ENCODE measurements at regions not wholly inside any gene's neighbourhood (a gene's known extent, or its start where the extent isn't known, plus 50 kb on each side); places are given as distances from the start of the nearest gene placed in this dataset.
"Not testable (repeated sequence)": the region's sequence is repeated elsewhere in the genome, so short reads cannot be mapped to it uniquely, and the experiment has no call there.

DNA sequence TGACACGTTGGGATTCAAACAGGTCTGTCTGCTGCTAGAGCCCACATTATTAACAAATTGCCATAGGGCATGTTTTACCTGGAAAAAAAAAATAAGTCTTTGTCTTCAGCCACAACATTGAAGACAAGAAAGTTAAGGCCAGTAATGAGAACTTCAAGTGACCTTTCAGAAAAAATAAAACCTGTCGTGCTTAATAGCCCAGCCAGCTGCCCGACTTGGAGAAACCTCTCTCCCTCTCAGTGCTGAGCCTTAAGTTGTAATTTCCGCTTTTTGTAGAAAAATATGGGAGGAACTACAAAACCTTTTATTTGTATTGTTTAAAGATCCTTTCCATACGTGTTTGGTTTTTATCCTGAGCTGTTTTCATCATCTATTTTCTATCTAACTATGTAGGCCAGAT lies 454.3 kb upstream of the SLITRK6 start:
- DNase-seq, result not testable (repeated sequence)

DNA sequence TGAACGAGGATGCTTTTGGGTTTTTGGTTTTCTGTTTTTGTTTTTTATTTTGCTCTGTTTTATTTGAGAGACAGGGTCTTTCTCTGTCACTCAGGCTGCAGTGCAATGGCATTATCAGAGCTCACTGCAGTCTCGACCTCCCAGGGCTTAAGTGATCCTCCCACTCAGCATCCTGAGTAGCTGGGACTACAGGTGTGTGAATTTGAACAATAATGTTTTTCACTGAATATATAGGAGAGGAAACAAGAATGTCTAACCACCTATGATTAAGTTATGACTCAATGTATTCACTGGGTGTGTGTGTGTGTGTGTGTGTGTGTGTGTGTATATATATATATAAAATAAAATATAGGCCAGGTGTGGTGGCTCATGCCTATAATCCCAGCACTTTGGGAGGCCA lies 456.6 kb upstream of the SLITRK6 start:
- DNase-seq, result not testable (repeated sequence)

DNA sequence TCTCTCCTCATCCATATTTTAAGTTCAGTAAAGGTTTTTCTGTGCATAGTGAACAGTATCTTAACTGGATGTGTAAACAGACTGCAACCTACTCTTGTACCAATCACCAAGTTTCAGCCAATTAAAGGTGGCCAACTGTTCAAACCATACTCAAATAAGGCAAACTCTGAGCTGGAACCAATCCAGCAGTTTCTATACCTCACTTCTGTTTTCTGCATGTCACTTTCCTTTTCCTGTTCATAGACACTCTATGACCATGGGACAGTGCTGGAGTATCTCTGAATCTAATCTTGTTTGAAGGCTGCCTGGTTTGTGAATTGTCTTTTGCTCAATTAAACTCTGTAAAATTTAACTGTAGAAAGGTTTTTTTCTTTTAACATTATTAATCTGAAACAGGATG lies 470.3 kb upstream of the SLITRK6 start:
- DNase-seq, result no peak

DNA sequence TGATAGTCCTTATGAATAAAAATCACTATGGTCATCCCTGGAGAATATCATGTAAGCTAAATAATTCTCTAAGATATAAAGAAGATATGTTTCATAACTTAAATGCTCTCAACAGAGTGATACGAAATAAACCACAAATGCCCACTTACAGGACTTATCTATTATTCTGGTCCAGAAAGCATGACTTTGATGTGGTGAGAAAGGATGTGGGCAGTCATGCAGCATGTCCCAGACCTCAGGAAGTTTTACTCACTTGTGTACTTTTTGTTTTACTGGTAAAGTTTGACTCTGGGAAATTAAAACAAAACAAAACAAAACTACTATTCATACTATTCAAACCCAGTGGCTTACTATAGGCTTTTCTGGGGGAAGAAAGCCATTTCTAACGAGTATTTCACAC lies 483.2 kb upstream of the SLITRK6 start:
- no peak for DNase-seq

DNA sequence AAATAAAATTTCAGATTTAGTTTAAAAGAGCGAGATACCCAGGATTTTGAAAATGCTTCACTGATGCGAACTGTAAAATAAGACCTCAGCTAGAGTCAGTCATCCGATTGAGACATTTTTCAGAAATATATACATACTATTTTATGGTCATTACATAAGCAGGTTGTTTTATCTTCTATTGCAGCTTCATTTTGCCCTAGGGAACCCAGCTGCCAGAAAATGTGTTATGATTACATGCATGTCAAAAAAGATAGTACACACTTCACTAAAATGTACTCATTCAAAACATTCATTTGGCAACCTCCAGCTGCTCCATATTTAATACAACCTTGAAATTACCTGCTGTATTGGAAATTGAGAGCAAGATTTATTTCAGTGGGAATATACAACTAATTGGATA lies 483.8 kb upstream of the SLITRK6 start:
- DNase-seq, result no peak

DNA sequence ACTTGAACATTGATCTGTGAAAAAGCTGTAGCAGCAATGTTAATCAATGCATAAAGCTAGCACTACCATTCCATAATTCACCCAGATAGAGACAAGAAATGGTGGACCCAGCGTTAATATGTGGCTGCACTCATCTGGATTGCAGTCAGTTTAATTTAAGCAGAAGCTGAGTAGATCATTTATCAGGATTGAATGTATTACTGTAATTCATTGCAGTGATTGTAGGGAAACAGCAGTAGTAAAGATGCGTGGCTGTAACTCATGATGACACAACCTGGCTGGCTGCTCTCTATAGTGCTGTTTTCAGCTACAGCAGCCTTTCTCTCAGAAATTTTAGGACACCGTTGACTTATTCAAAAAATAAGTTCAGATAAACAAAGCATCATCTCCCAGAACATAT lies 499.5 kb upstream of the SLITRK6 start:
- no peak for DNase-seq

DNA sequence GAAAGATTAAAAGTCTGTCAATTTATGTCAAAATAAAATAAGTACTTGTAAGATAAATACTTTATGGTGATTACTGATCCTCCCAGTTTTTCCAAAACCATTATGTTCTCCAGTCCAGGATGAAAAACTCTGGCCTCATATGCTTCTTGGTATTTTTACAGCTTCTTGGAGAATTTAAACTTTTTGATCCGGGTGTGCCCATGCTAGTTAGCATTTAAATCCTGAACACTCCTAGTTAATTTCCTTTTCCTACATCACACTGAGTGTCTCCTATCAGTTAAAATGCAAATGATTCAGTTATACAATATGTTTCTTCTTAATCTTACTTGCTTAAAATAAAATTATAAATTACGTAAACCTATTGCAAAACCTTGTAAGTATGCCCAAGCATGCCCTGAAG lies 499.9 kb upstream of the SLITRK6 start:
- no peak for DNase-seq

DNA sequence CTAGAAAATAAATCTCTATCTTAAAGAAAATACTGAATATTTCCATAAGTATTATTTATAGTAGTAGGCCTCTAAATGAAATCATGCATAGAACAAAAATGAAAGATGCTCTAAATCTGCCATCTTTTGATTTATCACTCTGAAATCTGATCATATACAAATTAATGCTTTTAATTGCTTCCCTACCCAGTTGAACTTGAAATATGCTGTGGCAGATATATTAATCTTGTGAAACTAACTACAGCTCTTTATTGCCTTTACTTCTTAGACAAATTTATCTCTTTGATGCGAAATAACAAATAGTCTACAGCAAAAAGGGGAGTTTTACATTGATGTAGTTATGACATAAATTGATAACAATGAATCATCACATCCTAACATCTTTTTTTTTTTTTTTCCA lies 510.7 kb upstream of the SLITRK6 start:
- no peak for DNase-seq

DNA sequence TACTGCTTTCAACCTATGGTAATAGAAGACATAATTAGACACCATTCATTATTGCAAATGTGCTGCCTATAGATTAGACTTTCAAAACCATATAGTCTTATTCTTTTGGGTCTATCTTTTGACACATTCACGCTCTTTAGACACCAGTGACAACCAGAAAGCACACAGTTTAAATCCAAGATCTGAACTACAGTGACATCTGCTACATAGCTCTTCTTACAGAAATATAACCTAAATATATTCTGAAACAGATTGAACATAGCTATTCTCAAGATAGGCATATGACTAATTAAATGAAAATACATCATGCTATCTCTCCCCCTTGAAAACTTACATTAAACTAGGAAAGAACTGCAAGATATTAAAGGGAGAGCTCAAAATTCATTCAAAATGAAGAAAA lies 514.2 kb upstream of the SLITRK6 start:
- DNase-seq, result no peak

DNA sequence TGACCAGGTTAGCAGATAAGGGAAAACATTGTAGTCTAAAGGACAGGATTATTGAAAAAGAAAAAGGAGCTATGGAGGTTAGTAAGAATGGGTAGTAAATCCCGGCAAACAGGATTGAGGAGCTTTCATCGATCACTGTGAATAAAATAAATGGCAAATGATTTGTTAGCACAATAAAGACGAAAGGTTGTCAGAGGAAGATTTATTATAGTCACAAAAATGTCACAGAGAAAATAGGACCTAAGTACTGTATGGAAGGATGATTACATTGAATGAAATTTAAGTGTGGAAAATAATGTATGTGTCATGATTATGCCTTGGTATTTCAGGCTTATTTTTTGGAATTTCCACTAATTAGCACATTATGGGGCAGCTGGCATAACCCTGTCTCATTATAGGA lies 519.2 kb upstream of the SLITRK6 start:
- no peak for DNase-seq

DNA sequence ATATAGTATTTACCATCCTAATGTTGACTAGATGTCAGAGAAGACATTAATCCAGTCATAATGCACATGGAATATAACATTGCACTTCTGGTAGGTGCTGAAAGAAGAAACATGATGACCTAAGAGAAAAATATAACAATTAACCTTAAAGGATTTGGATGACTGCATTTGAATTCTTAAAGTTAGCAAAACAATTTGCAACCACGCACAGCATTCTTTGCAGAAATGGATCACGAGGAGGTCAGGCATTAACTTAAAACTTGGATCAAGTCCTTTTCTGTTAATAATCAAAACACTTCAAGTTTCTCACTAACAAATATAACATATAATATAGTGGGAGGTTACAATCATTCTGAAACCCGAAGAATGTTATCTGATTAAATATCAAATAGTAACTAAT lies 525.0 kb upstream of the SLITRK6 start:
- DNase-seq, result no peak

DNA sequence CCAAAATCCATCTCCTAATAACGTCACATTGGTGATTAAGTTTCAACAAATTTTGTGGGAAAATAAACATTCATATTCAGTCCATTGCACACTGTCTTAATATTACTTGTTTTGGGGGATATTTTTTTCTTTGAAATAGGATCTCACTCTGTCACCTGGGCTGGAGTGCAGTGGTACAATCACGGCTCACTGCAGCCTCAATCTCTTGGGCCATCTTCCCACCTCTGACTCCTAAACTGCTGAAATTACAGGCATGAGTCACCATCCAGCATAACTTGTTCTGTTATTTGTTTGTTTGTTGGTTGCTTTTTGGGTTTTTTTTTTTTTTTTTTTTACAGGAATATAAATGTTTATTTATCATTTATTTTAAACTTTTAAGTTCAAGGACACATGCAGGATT lies 556.1 kb upstream of the SLITRK6 start:
- no peak for DNase-seq

DNA sequence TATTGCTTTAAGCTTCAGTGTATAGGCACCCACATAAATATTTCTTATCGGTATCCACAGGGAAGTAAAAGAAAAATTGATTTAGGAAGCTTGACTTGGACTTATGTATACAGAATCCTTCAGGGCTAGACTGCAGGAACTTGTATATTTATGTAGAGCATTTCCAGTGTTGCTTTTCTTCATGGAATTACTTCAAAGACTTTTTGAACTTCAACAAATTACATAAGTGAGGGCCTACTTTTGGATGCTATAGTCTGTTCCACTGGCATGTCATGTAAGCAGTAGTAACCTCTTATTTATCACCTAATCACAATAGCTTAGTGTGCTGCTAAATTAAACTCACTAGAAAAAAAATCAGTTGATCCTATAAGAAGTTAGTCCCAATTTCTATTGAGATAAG lies 557.9 kb upstream of the SLITRK6 start:
- no peak for DNase-seq

DNA sequence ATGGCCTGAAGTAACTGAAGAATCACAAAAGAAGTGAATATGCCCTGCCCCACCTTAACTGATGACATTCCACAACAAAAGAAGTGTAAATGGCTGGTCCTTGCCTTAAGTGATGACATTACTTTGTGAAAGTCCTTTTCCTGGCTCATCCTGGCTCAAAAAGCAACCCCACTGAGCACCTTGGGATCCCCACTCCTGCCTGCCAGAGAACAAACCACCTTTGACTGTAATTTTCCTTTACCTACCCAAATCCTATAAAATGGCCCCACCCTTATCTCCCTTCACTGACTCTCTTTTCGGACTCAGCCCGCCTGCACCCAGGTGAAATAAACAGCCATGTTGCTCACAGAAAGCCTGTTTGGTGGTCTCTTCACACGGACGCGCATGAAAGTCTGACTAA lies 564.5 kb upstream of the SLITRK6 start:
- not testable (repeated sequence) for DNase-seq

DNA sequence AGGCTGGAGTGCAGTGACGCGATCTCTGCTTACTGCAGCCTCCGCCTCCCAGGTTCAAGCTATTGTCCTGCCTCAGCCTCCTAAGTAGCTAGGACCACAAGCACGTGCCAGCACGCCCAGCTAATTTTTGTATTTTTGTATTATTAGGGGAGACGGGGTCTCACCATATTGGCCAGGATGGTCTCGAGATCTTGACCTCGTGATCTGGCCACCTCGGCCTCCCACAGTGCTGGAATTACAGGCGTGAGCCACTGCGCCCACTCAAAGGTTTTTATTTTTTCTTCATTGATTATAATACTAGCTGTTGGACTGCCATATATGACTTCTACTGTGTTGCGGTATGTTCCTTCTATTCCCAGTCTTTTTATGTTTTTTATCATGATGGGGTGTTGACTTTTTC lies 569.7 kb upstream of the SLITRK6 start:
- no peak for DNase-seq

DNA sequence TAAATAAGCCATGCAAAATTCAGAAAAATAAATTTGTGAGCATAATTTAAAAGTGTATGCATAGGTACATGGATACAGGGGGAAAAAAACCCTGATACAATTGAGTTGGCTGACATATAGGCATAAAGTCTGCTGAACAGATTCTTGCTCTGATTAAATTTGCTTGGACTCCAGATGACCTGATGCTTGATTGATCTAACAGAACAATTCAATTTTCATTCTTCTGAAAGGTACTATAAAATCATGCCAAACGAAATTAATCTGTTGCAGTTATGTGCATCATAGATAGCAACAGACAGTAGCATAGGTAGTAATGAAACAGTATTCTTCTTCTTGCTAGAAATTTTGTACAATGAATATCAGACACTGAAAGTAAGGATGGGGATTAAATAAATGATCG lies 578.2 kb upstream of the SLITRK6 start:
- no peak for DNase-seq

DNA sequence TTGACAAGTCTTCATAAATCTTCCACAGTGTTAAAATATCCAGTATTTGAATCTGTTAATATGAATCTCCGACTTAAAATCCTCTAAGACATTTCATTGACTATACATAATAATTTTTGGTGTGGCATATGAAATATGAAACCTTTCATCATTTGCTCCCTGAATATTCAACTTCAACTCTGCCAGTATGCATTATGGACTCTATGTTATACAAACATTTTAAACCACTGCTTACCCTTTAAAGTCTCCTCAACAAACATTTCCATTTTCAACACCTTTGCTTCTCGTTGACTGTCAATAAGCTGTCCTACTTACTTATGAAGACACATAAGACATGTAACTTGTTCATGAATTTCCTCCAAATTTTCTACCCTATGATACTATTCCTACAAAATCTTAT lies 579.4 kb upstream of the SLITRK6 start:
- no peak for DNase-seq

DNA sequence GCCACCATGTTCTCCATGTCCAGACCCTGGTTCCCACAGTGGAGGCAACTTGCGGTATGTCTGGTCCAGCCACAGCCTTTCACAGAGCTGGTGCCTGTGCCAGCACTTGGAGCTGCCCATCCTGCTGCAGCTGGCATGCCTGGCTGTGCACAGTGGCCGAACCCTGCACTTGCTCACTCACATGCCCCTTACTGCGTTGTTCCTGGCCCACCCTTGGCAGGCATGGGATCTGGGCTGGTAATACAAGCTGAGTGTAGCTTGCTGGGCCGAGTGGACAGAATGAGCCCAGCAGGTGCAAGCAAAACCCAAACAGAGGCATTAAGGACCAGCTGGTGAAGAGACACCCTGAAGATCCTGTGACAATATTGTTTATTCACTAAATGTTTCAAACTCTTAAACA lies 583.9 kb upstream of the SLITRK6 start:
- no peak for DNase-seq

DNA sequence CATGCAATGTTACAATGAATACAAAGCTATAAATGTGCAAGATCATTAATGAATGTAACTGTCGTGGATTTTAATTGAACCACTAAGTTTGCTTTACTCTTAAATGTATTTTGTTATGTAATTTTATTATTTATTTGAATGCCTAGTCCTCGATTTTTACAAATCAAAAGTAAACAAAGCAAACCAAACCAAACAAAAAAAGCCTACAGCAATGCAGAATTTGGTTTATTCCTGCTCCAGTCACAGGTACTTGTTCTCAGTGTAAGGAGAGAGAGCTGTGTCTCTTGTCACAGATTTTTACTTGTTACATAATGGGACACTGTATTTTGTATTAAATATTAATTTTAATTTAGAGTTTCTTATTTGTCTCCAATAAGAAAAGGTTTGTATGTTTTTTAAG lies 584.3 kb upstream of the SLITRK6 start:
- no peak for DNase-seq

DNA sequence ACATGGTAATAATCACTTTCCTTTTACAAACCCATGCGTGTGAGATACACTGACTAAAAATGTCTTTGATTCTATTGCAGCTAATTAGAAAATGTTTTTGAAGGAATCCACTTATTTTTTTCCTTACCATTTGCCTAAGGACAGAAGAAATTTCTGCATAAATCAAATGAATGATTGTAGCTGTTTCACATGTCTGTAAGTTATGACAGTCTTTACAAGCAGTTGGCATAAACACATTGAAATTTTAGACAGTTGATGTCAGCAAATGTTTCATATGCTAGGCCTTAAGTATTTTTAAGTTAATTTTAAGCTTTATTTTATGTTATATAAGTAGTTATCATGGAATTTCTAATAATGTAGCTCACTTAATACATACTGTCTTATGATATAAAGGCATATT lies 598.4 kb upstream of the SLITRK6 start:
- no peak for DNase-seq

DNA sequence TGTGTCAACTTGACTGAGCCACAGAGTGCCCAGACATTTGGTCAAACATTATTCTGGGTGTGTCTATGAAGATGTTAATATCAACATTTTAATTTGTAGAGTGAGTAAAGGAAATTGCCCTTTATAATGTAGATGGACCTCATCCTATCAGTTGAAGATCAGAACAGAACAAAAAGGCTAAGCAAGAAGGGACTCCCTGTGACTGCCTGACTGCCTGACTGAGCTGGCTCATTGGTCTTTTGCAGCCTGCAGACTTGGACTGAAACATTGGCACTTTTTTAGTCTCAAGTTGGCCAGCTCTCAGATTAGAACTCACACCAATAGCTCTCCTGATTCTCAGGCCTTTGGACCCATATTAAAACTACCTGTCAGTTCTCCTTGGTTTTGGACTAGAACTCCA lies 600.4 kb upstream of the SLITRK6 start:
- no peak for DNase-seq

DNA sequence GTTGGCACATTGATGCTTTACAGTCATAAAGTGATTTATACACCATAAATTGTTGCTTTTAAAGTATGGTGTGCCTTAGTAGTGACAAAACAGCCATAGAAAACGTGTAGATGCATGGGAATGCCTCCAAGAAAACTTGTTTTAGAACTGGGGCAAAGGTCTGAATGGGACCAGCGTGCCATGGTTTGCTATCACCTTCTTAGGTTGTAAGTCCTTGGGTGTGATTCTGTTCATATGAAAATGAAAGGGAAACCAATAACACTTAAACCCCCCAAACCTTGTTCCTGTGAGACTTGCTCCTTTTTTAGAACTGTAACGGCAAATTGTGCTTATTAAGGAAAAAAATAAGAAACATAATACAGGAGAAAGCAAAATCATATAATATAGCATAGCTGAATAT lies 603.3 kb upstream of the SLITRK6 start:
- DNase-seq, result no peak

DNA sequence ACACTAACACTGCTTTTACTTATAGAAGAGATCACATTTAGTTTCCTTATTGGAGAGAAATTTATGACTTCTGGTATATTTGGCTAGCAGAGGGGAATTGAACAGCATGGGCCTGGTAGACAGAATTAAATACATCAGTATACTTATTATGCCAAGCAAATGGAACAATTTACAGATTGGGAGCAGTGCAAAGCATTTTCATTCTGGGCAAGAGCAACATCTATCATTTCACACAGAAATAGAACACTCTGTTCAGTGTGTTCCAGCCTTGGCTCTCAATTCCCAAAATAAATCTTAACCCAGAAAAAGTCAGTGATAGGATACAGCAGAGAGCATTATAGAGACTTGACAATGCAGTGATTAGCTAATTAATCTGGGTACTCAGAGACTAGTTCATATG lies 604.0 kb upstream of the SLITRK6 start:
- no peak for DNase-seq

DNA sequence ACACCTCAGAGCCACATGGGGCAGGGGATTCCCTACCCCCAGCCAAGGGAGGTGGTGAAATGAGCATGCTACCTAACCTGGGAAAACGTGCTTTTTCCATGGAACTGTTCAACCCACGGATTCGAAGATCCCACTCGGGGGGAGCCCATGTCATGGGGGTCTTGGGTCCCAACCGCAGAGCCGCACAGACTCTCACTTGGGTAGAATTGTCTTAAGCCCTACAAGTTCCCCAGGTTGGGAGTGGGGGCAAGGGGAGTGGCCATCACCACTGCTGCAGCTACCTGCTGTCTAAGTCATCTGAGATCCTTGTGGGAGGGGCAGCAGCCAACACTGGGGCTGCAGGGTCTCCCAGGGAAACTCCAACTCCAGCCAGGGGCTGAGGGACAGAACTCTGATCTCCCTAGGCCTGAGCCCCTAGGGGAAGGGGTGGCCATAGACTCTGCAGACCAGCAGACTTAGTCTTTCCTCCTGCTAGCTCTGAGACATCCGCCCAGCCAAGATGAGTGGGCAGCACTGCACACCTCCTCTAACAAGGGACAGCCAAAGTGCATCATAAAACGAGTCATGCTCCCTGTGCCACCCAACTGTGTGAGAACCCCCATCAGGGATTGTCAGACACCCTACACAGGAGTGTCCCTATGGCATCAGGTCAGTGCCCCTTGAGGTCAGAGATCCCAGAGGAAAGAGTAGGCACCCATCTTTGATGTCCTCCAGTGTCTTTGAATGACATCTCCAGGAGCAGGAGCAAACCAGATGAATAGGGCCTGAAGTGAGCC lies 610.4 kb upstream of the SLITRK6 start:
- DNase-seq, result no peak
